Right renal cortex interstitium (tissue), 3 donors: ENCODE measurements at regions not wholly inside any gene's neighbourhood (a gene's known extent, or its start where the extent isn't known, plus 50 kb on each side); places are given as distances from the start of the nearest gene placed in this dataset.

Source experiments
- DNase-seq, 3 donors: peaks; one replicate each; pipeline ENCODE4 v3.0.0-alpha.2; 2013; ENCODE audit warnings: low read depth in 3 of 3, low spot score in 2 of 3

DNA sequence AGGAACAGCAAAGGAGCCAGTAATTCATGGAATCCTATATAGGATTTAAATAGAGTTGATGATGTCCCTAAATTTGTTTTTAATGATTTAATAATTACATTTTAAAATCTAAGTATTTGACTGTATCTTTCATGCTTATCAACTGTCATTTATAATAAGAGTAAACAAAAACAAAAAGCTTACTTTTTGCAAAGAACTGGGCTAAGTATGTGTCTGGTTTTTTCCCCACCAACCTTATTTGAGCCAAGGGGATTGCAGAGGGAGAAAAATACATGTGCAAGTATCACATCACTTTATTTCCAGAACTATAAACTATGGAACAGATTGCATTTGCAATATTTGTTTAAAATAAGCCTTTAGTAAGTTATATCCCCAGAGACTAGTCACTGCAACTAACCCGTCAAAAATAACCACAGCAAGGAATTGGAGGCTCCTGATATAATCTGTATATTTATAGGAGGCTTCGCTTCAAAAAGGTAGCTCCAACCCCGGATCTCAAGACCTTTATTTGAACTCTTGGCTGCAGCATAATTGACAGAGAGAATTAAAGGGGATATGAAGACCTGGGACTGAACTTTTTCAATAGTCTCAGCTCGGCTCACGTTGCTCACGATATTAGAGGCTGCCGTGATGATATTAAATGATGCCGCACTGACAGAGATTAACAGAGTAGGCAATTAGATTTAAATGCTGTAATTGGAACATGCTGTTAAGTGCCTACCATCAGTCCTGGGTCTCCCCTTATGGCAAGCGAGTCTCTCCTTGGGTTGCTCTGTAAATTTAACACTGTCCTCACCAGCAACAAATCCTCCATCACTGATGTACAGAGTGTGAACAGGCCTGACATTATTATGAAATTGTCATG, 329.1 kb upstream of the NFIA start:
- no peak for DNase-seq

DNA sequence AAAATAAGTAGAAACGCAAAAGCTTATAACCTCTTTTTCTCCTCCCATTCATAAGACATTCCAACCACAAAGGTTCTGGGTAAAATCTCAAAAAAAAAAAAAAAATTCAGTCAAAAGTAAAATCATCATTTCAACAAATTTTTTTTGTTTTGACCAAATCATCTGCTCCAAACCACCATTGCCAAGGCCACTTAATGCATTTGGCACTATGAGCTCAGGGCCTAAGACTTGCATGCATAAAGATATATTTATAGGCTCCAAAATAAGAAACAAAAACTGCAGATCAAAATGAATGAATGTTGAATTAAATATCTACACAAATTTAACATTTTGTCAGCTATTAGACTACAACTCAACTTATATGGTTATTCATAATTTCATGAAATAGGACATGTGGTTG, 331.1 kb upstream of the NFIA start:
- no peak for DNase-seq

DNA sequence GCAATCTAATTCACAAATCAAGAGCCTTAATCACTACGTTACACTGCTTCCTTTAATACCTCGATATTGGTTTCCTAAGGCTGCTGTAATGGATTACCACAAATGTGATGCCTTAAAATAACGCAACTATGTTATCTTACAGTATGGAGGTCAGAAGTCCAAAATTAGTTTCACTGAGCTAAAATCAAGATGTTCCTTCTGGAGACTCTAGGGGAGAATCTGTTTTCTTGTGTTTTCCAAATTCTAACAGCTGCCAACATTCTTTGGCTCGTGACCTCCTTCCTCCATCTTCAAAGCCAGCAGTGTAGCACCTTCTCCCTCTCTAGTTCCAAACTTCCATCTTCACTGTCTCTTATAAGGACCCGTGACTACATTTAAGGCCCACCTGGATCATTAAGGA, 335.0 kb upstream of the NFIA start:
- no peak for DNase-seq

- DNase-seq: peak in 2 of 3 donors; percentile 23 to 32
These were observed 336.0 kb upstream of the NFIA start for GRCh38 chr1:60746278-60746791.

GRCh38 chr1:60745484-60745883, 336.9 kb upstream of the NFIA start:
- no peak for DNase-seq

- no peak for DNase-seq
These were observed 340.0 kb upstream of the NFIA start for GRCh38 chr1:60742339-60742738.

- DNase-seq: no peak
These were observed 342.2 kb upstream of the NFIA start for GRCh38 chr1:60740154-60740553.

DNA sequence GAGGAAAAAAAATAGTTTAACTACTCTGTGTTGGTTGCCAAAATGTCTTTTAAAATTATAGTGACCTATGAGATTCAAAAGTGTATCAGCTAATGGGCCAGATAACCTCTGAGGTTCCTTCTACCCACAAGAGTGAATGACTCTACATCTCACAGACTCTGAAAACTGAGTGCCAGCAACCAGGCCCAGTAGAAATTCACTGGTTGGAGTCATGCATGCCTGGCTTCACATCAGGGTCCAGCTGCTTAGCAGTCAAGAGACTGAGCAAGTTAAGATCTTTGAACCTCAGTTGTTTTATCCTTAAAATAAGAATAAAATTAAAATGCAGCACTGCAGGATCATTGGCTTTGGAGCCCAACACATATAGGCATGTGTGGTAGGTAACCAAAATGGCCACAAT, 342.6 kb upstream of the NFIA start:
- DNase-seq: no peak

GRCh38 chr1:60732977-60733401, 349.4 kb upstream of the NFIA start:
- DNase-seq: no peak

DNA sequence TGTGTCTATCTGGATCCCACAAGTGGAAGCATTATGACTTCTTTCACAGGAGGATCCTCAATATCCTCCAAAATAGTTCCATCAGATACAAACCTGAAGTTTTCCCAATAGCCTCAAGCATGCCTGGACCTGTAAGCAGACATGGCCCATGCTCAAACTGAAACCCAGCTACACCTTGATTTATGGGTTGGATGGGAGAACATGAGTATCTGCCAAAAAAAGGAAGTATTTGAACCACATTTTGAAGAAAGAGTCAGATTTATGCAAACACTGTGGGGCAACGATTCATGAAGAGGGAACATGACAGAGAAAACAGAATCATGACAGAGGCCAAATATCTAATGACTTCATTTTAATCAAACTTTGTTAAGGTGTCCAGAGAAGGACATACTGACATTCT, 351.0 kb upstream of the NFIA start:
- DNase-seq: no peak

DNA sequence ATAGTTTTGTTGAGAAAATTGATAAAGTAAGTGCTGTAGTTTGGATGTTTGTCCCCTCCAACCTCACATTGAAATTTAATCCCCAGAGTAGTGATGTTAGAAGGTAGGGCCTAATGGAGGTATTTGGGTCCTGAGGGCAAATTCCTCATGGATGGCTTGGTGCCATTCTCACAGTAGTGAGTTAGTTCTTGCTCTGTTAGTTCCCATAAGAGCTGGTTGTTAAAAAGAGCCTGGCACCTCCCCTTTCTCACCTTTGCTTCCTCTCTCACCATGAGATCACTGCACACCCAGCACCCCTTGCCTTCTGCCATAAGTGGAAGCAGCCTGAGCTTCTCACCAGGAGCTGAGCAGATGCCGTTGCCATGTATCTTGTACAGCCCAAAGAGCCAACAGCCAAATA, 354.8 kb upstream of the NFIA start:
- peak in 2 of 3 donors; percentile 27 to 38 for DNase-seq

DNA sequence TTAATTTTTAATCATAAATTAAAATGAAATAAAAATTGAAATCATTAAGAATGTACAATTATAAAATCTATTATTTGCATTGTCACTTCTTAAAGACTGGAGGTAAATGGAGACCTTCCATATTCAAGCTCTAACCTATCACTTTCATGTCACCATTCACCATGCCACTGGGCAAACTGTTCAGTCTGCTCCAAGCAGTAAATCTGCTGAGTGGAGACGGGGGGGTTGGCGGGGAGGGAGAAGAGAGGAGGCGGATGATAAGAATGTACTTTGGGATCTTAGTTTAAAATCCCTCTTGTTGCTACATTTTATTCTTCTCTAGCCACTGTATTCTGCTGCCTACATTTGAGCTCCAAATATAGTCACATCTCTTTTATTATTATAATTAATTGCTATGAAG, 365.9 kb upstream of the NFIA start:
- DNase-seq: no peak

DNA sequence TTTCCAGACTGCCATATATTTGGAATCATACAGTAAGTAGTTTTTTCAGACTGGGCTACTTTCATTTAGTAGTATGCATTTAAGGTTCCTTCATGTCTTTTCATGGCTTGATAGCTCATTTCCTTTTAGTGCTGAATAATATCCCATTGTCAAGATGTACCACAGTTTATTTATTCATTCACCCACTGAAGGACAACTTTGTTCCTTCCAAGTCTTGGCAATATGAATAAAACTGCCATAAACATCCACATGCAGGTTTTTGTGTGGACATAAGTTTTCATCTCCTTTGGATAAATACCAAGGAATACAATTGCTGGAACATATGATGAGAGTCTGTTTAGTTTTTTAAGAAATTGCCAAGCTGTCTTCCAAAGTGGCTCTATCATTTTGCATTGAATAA, 366.4 kb upstream of the NFIA start:
- no peak for DNase-seq

- no peak for DNase-seq
These were observed 372.9 kb upstream of the NFIA start for GRCh38 chr1:60709426-60709825.

DNA sequence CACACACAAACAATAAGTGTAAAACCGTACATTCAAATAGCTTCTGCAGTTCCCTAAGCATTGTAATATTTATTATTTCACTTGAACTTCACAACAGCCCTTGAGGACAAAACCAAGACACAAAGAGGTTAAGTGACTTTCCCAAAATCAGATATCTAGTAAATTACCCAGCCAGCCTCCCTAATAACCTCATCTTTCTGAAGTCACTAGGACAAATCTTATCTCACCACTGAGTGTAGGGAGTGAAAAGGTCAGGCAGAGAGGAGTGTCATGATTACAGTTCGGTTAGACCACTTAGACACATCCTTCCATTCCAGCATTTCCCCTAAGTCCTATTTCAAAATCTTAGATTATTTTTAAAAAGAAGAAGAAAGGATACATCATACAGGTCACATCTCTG, 377.3 kb upstream of the NFIA start:
- DNase-seq: no peak

DNA sequence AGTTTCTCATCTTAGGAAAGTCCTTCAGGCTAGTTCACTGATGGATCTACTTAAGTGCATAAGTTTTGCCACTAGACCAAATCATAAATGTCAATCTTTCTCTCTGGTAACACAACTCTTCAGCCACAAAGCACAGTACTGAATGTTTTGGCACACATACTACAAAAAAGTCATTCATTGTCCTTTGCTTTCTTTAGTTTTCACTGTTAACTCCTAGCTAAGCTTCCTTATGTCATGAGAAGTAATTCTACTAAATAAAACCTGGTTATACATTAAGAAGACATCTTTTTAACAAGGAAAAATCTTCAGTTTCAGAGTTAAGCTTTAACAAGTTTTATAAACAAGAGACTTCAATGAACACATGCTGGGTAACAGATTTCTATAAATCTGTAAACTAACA, 379.2 kb upstream of the NFIA start:
- DNase-seq: no peak

DNA sequence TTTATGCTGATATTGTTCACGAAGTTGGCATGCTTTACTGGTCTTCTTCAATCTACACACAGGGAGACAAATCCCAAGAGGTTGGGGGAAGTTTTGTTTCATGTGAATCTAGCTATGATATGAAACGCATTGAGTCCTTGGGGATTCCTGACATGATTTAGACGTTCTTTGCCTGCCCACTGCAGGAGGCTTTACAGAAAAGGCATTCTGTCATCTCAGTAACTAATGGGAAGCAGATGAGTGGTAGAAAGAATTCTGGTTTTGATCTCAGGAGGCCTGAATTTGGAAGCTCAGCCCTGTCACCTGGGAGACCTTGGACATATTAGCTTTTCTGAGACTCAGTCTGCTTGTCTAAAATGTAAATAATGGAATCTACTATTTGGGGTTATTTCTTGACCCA, 383.0 kb upstream of the NFIA start:
- no peak for DNase-seq

DNA sequence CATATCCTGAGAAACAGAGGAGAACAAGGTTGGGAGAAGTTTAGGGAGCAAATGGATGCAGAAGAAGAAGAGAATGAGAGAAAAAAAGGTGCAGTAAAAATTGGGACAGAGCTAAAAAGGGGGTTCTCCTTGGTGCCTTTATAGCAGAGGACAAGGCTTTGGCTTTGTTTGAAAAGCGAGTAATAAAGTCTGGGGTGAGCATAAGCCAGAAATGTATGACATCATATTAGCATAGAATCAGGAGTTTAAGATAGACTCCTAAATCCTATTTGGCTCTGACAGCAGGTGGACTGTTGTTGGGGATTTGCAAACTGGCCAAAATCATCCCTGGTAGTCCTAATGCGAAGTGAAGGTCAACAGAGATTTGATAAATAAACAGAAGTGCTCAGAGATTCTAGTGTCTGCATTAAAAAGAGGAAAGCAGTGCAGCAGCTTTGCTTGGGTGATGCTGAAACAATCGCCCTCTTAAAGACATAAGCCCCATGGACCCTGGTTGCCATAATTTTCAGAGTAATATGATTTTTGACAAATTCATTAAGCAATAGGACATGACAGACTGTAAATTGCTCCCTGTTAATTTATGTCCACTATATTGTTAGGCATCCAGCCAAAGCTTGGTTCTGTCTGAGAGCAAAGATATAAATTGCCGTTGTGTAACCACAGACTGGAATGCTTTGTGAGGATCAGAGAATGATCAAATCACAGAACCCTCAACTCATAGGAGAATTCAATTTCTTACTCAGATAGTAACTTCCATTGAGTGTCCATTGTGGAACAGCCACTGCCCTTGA, 385.0 kb upstream of the NFIA start:
- no peak for DNase-seq

DNA sequence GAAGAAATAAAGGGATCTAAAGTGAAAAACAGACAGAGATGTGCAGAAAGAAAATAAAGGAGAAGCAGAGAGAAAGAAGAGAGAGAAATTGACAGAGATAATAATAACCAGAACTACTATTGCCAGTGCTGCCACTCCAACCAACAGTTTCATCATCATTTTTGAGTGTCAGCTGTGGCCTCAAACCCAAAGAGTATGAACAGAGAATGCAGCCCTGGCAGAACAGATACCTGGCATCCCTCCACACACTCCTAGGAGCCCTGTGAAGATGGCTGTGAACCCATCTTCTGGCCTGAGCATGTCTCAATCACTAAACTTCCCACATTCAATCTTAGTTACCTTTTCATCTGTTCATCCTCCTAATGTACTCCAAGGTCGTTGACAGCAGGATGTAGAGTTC, 385.8 kb upstream of the NFIA start:
- DNase-seq: no peak

GRCh38 chr1:60695716-60696171, 386.6 kb upstream of the NFIA start:
- no peak for DNase-seq

GRCh38 chr1:60694980-60695379, 387.4 kb upstream of the NFIA start:
- no peak for DNase-seq

- DNase-seq: no peak
These were observed 390.3 kb upstream of the NFIA start for GRCh38 chr1:60692031-60692430.
